ENCODE measurements at regions not wholly inside any gene's neighbourhood (a gene's known extent, or its start where the extent isn't known, plus 50 kb on each side); places are given as distances from the start of the nearest gene placed in this dataset.

- TF ChIP-seq, protein P1, sequence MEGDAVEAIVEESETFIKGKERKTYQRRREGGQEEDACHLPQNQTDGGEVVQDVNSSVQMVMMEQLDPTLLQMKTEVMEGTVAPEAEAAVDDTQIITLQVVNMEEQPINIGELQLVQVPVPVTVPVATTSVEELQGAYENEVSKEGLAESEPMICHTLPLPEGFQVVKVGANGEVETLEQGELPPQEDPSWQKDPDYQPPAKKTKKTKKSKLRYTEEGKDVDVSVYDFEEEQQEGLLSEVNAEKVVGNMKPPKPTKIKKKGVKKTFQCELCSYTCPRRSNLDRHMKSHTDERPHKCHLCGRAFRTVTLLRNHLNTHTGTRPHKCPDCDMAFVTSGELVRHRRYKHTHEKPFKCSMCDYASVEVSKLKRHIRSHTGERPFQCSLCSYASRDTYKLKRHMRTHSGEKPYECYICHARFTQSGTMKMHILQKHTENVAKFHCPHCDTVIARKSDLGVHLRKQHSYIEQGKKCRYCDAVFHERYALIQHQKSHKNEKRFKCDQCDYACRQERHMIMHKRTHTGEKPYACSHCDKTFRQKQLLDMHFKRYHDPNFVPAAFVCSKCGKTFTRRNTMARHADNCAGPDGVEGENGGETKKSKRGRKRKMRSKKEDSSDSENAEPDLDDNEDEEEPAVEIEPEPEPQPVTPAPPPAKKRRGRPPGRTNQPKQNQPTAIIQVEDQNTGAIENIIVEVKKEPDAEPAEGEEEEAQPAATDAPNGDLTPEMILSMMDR (IDR thresholded peaks at IDR 0.05; ENCODE audit: insufficient read depth, low read length) = no peak
- no peak for TF ChIP-seq POLR2AphosphoS5 (IDR thresholded peaks at IDR 0.05; ENCODE audit: low read depth)
These were observed 670.6 kb downstream of the SLC16A7 start for GRCh38 chr12:60266381-60266852.
